ENCODE measurements at regions not wholly inside any gene's neighbourhood (a gene's known extent, or its start where the extent isn't known, plus 50 kb on each side); places are given as distances from the start of the nearest gene placed in this dataset.
"Not testable (repeated sequence)": the region's sequence is repeated elsewhere in the genome, so short reads cannot be mapped to it uniquely, and the experiment has no call there.

- DNase-seq = peak in 1 of 3 donors; percentile 71
- Histone ChIP-seq H3K4me3 (peak overlapping the region in 1 of 3 donors; percentile 5), H3K27me3 (no peaks in the 10 kb centered on the region), H3K4me1 (peaks cover 0 to 23% (median 8%) of the 10 kb centered on the region in 4 donors), H3K9me3 (no peaks in the 10 kb centered on the region), H3K36me3 (no peaks in the 10 kb centered on the region), H3K27ac (peak overlapping the region; percentile 78 to 96 (median 89))
- intact Hi-C loops (cut with DNase I) = no loop called here
- peak; percentile 93 to 97 (median 94) for ATAC-seq
- 38% methylated on average over 2 of the region's 2 CpGs for WGBS (ENCODE audit: insufficient coverage, low coverage, low lambda C conversion rate, missing lambda C conversion rate)
- TF ChIP-seq CTCF (IDR thresholded peaks at IDR 0.05) (no peak), POLR2A (IDR thresholded peaks at IDR 0.05) (no peak)
These were observed 113.4 kb upstream of the CPM start for GRCh38 chr12:69046363-69046762.

GRCh38 chr12:69046920-69047319 is 113.9 kb upstream of the CPM start:
- Histone ChIP-seq H3K36me3 (no peaks in the 10 kb centered on the region), H3K4me3 (peak overlapping the region in 1 of 3 donors; percentile 5), H3K27me3 (no peaks in the 10 kb centered on the region), H3K27ac (peak overlapping the region; percentile 78 to 96 (median 89)), H3K9me3 (no peaks in the 10 kb centered on the region), H3K4me1 (peaks cover 0 to 23% (median 8%) of the 10 kb centered on the region in 4 donors)
- WGBS (ENCODE audit: insufficient coverage, low coverage, low lambda C conversion rate, missing lambda C conversion rate) = 25% methylated on average over 2 of the region's 3 CpGs
- TF ChIP-seq CTCF (IDR thresholded peaks at IDR 0.05) = no peak
- TF ChIP-seq POLR2A (IDR thresholded peaks at IDR 0.05) = no peak
- intact Hi-C loops (cut with DNase I) = no loop called here
- no peak for DNase-seq
- ATAC-seq = peak in 3 of 4 donors; percentile 2 to 19 (median 5)

- Histone ChIP-seq H3K9me3 (no peaks in the 10 kb centered on the region), H3K27me3 (no peaks in the 10 kb centered on the region), H3K4me3 (no peak overlapping the region), H3K4me1 (peaks cover 0 to 23% (median 8%) of the 10 kb centered on the region in 4 donors), H3K27ac (no peak overlapping the region), H3K36me3 (no peaks in the 10 kb centered on the region)
- TF ChIP-seq POLR2A (IDR thresholded peaks at IDR 0.05) (no peak), CTCF (IDR thresholded peaks at IDR 0.05) (no peak)
- ATAC-seq (no peak), DNase-seq (no peak)
- intact Hi-C loops (cut with DNase I) = no loop called here
- 95% methylated on average over 4 of the region's 4 CpGs for WGBS (ENCODE audit: insufficient coverage, low coverage, low lambda C conversion rate, missing lambda C conversion rate)
These were observed 115.0 kb upstream of the CPM start for GRCh38 chr12:69047990-69048389.

GRCh38 chr12:69049855-69050254 is 116.9 kb upstream of the CPM start:
- WGBS (ENCODE audit: insufficient coverage, low coverage, low lambda C conversion rate, missing lambda C conversion rate) = 95% methylated on average over 2 of the region's 2 CpGs
- peaks cover 0 to 33% (median 16%) of the 10 kb centered on the region in 4 donors for H3K4me1 ChIP-seq

GRCh38 chr12:69052613-69053408 is 119.8 kb upstream of the CPM start:
- H3K27me3 ChIP-seq = no peaks in the 10 kb centered on the region
- DNase-seq (no peak), ATAC-seq (peak in 2 of 4 donors; percentile 13 to 68)
- intact Hi-C loops (cut with DNase I) = no loop called here
- peak overlapping the region in 1 of 3 donors; percentile 73 for H3K27ac ChIP-seq
- 49% methylated on average over 8 of the region's 8 CpGs for WGBS (ENCODE audit: insufficient coverage, low coverage, low lambda C conversion rate, missing lambda C conversion rate)
- no peaks in the 10 kb centered on the region for H3K9me3 ChIP-seq
- H3K36me3 ChIP-seq = no peaks in the 10 kb centered on the region
- no peak overlapping the region for H3K4me3 ChIP-seq
- no peak for TF ChIP-seq POLR2A (IDR thresholded peaks at IDR 0.05)
- TF ChIP-seq CTCF (IDR thresholded peaks at IDR 0.05) = no peak
- H3K4me1 ChIP-seq = peaks cover 0 to 36% (median 7%) of the 10 kb centered on the region in 4 donors

More at GRCh38 chr12:69049855-69050254, 116.9 kb upstream of the CPM start:
- intact Hi-C loops (cut with DNase I); H3K9me3 ChIP-seq; H3K27me3 ChIP-seq; H3K36me3 ChIP-seq; H3K4me3 ChIP-seq; H3K27ac ChIP-seq; ATAC-seq; DNase-seq: not testable (repeated sequence)
